ENCODE measurements at regions not wholly inside any gene's neighbourhood (a gene's known extent, or its start where the extent isn't known, plus 50 kb on each side); places are given as distances from the start of the nearest gene placed in this dataset.

GRCh38 chr9:88657893-88658292, 122.9 kb downstream of the NXNL2 start:
- no peaks in the 10 kb centered on the region for H3K9me3 ChIP-seq (replicated peaks; ENCODE audit: control insufficient read depth, insufficient read depth, low read length)
- intact Hi-C loops (cut with micrococcal nuclease; ENCODE audit: unreplicated experiment) = no loop called here
- no peak for FAIRE-seq
- ATAC-seq = no peak
- RAD21 ChIA-PET (ENCODE audit: unreplicated experiment) = no interaction called here
- no peak overlapping the region for H3K4me3 ChIP-seq
- no peaks in the 10 kb centered on the region for H3K4me1 ChIP-seq (ENCODE audit: control insufficient read depth, insufficient read depth, low read length)
- POLR2A ChIA-PET = no interaction called here
- 14% methylated on average over 2 of the region's 2 CpGs for WGBS (ENCODE audit: insufficient coverage, insufficient replicate concordance, low lambda C conversion rate, missing lambda C conversion rate)
- no peak overlapping the region for H3K9ac ChIP-seq (ENCODE audit: control insufficient read depth, insufficient read depth, low read length)
- CTCF ChIA-PET = no interaction called here
- in situ Hi-C loops (cut with MboI) = loop anchor here (10.0 kb wide), 1 partner anchor 63 kb away; no protein-coding TSS in a partner anchor
- H3K27me3 ChIP-seq (replicated peaks in 1 of 2; ENCODE audit: control insufficient read depth in 2 of 2, insufficient read depth in 2 of 2, low read length in 1 of 2) = no peaks in the 10 kb centered on the region
- no peaks in the 10 kb centered on the region for H3K79me2 ChIP-seq (ENCODE audit: control insufficient read depth, insufficient read depth, low read length)
- H3K4me2 ChIP-seq (ENCODE audit: control insufficient read depth, insufficient read depth) = no peak overlapping the region
- DNase-seq (ENCODE audit: low read depth, low spot score) = no peak
- TF ChIP-seq TCF7 (IDR thresholded peaks at IDR 0.05; ENCODE audit: borderline replicate concordance) = no peak
- TF ChIP-seq FOXM1 (IDR thresholded peaks at IDR 0.05; ENCODE audit: low read depth, low read length) = no peak
- no peak for TF ChIP-seq CTCF (IDR thresholded peaks at IDR 0.05 in 2 of 3, conservative IDR thresholded peaks at IDR 0.05 in 1 of 3; ENCODE audit: control insufficient read depth in 2 of 3, extremely low read depth in 1 of 3, insufficient read depth in 1 of 3, low read depth in 3 of 3, low read length in 3 of 3)
- TF ChIP-seq LARP7 (IDR thresholded peaks at IDR 0.05) = no peak
- no peak for TF ChIP-seq EZH2 (IDR thresholded peaks at IDR 0.05; ENCODE audit: borderline replicate concordance, control insufficient read depth, low read depth, low read length)
- no peak for TF ChIP-seq ATF2 (IDR thresholded peaks at IDR 0.05; ENCODE audit: low read length)
- TF ChIP-seq NFXL1 (IDR thresholded peaks at IDR 0.05; ENCODE audit: borderline replicate concordance) = no peak
- TF ChIP-seq WRNIP1 (IDR thresholded peaks at IDR 0.05; ENCODE audit: borderline replicate concordance, low read depth, low read length) = no peak
- TF ChIP-seq TCF3 (IDR thresholded peaks at IDR 0.05; ENCODE audit: borderline replicate concordance, insufficient read depth, low read depth, low read length) = no peak
- no peak for TF ChIP-seq E4F1 (IDR thresholded peaks at IDR 0.05; ENCODE audit: borderline replicate concordance, partially characterized antibody)
- TF ChIP-seq IRF5 (IDR thresholded peaks at IDR 0.05; ENCODE audit: borderline replicate concordance) = no peak
- no peak for TF ChIP-seq POLR2AphosphoS5 (IDR thresholded peaks at IDR 0.05; ENCODE audit: low read length)
- no peak for TF ChIP-seq EP300 (IDR thresholded peaks at IDR 0.05; ENCODE audit: borderline replicate concordance in 1 of 2, control insufficient read depth in 1 of 2, low read depth in 2 of 2, low read length in 2 of 2)
- TF ChIP-seq CBX5 (IDR thresholded peaks at IDR 0.05; ENCODE audit: low read depth) = no peak
- no peak for TF ChIP-seq CREM (IDR thresholded peaks at IDR 0.05; ENCODE audit: low read depth)
- no peaks in the 10 kb centered on the region for H3K36me3 ChIP-seq (ENCODE audit: control insufficient read depth in 2 of 2, insufficient read depth in 2 of 2, low read length in 1 of 2)
- no TSS peak for BruUV-seq (replicated peaks)
- SMC1A ChIA-PET (ENCODE audit: uncharacterized antibody, unreplicated experiment) = no interaction called here
- no peak overlapping the region for H2AFZ ChIP-seq (ENCODE audit: control insufficient read depth, low read depth, low read length)
- no peaks in the 10 kb centered on the region for H4K20me1 ChIP-seq (ENCODE audit: control insufficient read depth, insufficient read depth)
- no peak overlapping the region for H3K27ac ChIP-seq (ENCODE audit: control insufficient read depth, insufficient read depth)
